GM18858 (cell line): ENCODE measurements at regions not wholly inside any gene's neighbourhood (a gene's known extent, or its start where the extent isn't known, plus 50 kb on each side); places are given as distances from the start of the nearest gene placed in this dataset.
"Not testable (repeated sequence)": the region's sequence is repeated elsewhere in the genome, so short reads cannot be mapped to it uniquely, and the experiment has no call there.

Source experiments
- ATAC-seq: cut with Tn5 transposase; IDR thresholded peaks from one replicate; pipeline ENCODE4 v1.9.1; 2021; ENCODE audit not compliant: unreplicated experiment

GRCh38 chr6:4510317-4510716 lies 265.9 kb upstream of the CDYL start:
- no peak for ATAC-seq

GRCh38 chr6:4509506-4509905 lies 266.7 kb upstream of the CDYL start:
- no peak for ATAC-seq

GRCh38 chr6:4506792-4507191 lies 269.4 kb upstream of the CDYL start:
- no peak for ATAC-seq

DNA sequence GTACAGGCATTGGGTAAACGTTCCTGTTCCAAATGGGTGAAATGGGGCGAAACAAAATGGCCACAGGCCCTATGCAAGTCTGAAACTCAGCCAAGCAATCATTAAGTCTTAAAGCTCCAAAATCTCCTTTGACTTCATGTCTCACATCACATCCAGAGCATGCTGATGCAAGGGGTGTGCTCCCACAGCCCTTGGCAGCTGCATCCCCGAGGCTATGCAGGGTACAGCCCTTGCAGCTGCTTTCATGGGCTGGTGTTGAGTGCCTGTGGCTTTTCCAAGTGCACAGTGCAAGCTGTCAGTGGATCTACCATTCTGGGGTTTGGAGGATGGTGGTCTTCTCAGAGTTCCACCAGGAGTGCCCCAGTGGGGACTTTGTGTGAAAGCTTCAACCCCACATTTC lies 270.0 kb upstream of the CDYL start:
- no peak for ATAC-seq

- no peak for ATAC-seq
These were observed 271.5 kb upstream of the CDYL start for GRCh38 chr6:4504700-4505099.

- no peak for ATAC-seq
These were observed 272.5 kb upstream of the CDYL start for GRCh38 chr6:4503700-4504099.

GRCh38 chr6:4496284-4496683 lies 279.9 kb upstream of the CDYL start:
- no peak for ATAC-seq

- no peak for ATAC-seq
These were observed 284.5 kb upstream of the CDYL start for GRCh38 chr6:4491501-4492260.

DNA sequence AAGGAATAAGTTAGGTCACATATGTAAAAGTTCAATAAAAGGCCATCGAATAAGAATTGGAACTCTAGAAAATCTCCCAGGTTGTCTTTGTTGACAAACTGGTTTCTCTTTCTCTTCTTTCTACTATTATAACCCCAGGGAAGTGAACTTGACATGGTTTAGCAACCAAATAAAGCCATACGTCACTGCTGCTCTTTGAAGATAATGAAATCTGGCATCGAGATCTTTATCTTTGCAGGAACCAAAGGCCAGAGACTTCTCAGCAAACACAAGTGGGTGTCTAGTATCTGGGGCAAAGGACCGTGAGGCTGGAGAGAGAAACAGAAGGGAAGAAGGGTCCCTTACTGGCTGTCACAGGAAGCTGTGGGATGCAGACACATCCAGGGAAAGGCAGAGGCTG lies 286.7 kb upstream of the CDYL start:
- no peak for ATAC-seq

- ATAC-seq = no peak
These were observed 287.8 kb upstream of the CDYL start for GRCh38 chr6:4488389-4488788.

DNA sequence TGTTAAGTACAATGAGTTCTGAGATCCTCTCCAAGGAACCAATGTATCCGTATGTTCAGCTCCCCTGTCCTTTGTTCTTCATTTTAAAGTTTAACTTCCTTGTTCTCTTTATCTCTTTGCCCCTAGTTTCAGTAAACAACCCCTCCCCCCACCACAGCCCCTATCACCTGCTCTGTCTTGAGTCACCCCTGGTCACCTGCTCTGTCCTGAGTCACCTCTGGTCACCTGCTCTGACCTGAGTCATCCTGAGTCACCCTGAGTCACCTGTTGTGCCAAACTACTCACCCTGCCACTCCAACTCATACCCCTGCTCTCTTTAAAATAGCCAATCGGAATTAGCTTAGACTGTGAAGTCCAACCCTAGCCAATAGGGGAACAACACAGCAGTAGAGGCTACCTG lies 288.7 kb upstream of the CDYL start:
- no peak for ATAC-seq

DNA sequence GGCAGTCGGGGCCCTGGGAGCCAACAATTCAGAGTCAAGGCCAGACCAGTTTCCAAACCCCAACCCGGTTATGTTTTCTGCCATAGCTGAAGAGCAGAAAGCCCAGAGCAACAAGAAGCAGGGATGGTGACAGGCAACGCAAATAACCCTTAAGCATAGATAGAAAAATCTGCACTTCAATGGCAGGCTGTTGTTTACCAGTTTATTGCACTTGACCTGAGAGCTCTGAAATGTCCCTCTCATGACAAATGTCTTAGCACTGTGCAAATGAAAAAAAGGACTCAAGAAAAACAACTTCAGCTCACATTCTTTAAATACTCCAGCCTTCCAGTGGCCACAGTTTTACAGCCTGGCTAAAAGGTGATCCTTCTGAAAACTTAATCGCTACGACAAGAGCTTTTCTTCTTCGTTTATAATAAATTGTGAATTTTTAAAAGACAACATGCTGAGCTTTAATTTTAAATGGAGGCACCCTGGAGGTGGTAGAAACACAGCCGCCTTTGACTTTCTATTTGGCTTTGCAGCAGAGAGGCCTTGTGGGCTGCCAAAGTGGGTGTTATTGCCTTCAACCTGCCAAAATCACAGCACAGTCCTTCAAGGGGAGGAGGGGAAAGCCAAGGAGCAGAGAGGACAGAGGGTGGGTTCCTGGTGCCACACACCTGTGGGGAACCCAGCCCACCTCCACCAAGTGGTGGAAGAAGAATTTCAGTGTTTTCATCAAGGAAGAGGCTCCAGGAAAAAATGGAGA lies 289.5 kb upstream of the CDYL start:
- no peak for ATAC-seq

GRCh38 chr6:4485735-4486134 lies 290.5 kb upstream of the CDYL start:
- no peak for ATAC-seq

DNA sequence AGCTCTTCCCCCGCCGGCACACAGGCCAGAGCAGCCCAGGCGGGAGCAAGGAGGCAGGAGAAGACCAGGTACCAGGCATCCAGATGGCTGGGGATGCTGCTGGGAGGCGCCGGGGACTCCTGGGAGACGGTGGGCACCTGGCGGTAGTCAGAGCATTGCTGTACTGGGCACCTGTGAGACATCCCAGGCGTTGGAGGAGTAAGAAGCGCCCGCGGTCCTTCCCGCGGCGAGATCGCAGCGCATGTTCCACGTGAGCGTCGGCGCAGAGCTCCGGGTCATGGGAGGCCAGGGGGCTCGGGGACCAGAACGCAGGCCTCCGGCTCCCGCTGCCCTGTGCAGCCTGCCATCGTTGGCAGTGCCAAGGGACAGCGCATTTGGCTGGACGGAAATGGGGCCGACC lies 293.7 kb upstream of the CDYL start:
- ATAC-seq = no peak

DNA sequence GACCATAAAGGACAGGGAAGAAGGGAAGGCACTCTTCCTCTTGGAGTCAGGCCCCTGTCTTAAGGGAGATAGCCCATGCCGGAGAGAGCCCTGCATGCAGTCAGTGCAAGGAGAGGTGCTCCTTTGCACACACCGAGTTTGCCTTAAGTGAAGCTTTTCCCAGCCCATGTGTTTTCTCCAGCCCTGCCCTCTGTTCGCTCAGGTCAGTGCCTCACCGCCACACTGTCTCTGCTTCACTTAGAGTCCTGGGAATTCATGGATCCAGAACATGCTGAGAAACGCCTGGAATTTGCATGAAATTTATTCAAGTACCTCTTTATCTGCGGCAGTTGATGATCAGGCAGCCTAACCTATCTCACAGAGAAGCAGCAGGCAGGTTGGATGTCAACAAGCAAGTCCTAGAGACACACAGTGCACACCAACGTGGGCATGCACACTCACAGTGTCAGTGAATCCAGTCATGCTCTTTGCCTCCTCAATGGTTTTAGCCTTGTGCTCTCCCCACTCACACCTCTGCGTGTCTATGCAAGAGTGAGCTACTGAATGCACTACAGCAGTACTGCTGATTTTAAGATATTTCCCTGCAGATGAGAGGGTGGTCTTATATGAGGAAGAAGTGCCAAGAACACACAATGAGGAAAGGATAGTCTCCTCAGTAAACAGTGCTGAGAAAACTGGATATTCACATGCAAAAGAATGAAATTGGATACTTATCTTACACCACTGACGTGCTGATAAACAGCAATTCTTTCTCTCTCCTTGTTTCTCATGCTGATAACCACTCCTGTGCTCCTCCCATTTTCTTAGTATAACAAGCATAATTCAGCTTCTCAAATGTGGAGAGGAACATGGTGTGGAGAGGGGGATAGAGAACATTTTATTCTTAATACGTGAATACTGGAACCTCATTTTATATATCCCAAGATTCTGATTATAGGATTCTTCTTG lies 295.1 kb upstream of the CDYL start:
- ATAC-seq = no peak

- ATAC-seq = no peak
These were observed 298.1 kb upstream of the CDYL start for GRCh38 chr6:4478098-4478497.

DNA sequence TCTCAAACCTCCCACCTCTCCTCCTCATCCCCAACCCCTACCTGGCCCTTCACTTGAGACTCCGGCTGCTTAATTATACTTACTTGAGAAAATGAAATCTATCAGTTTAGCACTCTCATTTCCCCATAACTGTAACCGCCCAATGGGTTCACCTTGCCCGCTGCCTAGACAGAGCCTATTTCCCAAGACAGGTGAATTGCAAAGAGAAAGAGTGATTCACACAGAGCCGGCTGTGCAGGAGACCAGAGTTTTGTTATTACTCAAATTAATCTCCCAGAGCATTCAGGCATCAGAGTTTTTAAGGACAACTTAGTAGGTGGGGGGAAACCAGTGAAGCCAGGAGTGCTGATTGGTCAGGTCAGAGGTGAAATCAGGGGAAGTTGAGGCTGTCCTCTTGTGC lies 301.4 kb upstream of the CDYL start:
- ATAC-seq = no peak

- no peak for ATAC-seq
These were observed 303.1 kb upstream of the CDYL start for GRCh38 chr6:4472969-4473642.

GRCh38 chr6:4472222-4472621 lies 304.0 kb upstream of the CDYL start:
- no peak for ATAC-seq

- not testable (repeated sequence) for ATAC-seq
These were observed 304.7 kb upstream of the CDYL start for GRCh38 chr6:4471515-4471914.

GRCh38 chr6:4470698-4471210 lies 305.4 kb upstream of the CDYL start:
- no peak for ATAC-seq
